ENCODE measurements at regions not wholly inside any gene's neighbourhood (a gene's known extent, or its start where the extent isn't known, plus 50 kb on each side); places are given as distances from the start of the nearest gene placed in this dataset.

GRCh38 chr13:33435207-33435606, 149.7 kb upstream of the STARD13 start:
- TF ChIP-seq POLR2A (IDR thresholded peaks at IDR 0.05) (no peak), CTCF (IDR thresholded peaks at IDR 0.05) (no peak), POLR2AphosphoS5 (IDR thresholded peaks at IDR 0.05) (no peak)
